ENCODE measurements at regions not wholly inside any gene's neighbourhood (a gene's known extent, or its start where the extent isn't known, plus 50 kb on each side); places are given as distances from the start of the nearest gene placed in this dataset.

DNA sequence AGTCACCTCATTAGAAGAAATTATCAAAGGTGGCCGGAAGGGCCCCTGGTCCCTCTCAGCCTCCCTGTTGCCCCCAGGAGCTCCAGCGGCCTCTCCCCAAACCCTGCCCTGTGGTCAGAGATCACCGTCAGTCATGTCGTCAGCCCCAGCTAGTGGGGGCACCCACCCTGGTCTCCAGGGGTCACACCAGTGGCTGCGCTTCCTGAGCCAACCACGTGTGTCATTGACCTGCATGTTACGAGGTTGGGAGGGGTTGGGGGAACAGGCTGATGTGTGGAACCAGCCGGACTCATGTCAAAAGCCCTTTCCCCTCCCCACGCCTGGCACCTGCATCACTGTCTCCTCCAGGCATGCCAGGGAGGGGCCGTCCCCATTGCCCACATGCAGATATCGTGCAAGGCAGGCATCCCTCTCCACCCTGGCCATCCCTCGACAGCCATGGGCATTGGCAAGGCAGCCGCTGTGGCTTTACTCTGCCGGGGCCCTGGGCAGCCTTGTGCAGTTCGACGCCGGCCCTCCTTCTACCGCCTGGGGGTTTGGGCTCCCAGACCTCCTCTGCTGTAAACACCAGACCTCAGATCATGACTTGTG is 128.7 kb downstream of the CRYAA start:
- TF ChIP-seq CTCF (IDR thresholded peaks at IDR 0.05; ENCODE audit: low read length), result no peak
- TF ChIP-seq EZH2 (IDR thresholded peaks at IDR 0.05; ENCODE audit: borderline replicate concordance, low read length), result no peak
